ENCODE measurements at regions not wholly inside any gene's neighbourhood (a gene's known extent, or its start where the extent isn't known, plus 50 kb on each side); places are given as distances from the start of the nearest gene placed in this dataset.
A peak's percentile ranks its signal among the peaks of the same experiment; 100 is the strongest.

DNA sequence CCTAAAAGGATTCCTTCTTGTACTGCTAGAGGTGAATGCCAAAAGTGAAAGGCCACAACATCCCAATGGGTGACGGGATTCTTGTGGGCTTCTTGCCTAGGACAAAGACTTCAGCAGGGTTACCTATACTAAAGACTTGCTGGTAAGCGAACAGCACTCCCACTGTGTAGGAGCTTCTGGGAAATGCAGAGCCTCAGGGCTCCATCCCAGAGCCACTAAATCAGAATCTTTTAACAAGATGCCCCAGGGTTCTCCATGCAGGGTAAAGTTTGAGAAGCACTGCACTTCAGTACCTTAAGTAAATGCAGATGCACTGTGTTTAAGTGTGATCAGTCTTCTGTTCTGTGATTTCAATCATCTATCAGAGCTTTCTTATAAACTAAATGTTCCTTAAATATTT, 266.9 kb upstream of the KLF14 start:
- no peak for DNase-seq

DNA sequence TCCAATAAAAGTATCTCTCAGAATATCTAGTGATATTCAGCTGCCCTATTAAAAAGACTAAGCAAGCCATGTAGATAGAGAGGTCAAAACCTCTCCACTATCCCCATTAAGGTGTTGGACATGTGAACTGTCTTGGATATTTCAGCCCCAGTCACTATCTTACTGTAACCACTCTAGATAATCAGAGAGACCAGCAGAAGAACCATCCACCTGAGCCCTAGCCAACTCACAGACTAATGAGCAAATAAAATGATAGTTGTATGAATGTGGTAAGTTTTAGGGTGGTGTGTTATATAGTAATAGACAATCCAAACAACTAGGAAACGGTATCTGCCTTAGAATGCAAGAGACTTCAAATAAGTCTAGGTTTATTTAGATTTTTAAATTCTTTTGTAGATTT, 268.6 kb upstream of the KLF14 start:
- DNase-seq, result no peak

DNA sequence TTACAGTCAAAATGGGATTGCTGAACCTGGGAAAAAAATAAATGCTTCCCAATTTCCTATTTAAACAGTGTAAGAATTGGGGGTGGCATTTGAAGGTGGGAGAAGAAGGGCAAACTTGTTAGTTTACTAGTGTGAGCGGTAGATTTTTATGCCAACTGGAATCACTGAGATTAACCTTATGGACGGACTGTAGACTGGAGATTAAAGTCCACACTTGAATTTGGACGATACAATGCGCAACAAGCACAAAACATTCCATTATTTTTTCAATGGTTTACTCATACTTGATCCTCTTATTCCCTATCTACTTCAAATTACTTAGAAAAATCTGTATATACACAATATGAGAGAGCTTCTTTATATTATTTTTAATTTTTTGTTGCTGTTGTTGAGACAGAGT, 269.6 kb upstream of the KLF14 start:
- DNase-seq, result no peak

- DNase-seq, result no peak
Measured at GRCh38 chr7:131004371-131004770, 270.4 kb upstream of the KLF14 start.

GRCh38 chr7:131007439-131008330, 273.7 kb upstream of the KLF14 start:
- peak; percentile 38 for DNase-seq

DNA sequence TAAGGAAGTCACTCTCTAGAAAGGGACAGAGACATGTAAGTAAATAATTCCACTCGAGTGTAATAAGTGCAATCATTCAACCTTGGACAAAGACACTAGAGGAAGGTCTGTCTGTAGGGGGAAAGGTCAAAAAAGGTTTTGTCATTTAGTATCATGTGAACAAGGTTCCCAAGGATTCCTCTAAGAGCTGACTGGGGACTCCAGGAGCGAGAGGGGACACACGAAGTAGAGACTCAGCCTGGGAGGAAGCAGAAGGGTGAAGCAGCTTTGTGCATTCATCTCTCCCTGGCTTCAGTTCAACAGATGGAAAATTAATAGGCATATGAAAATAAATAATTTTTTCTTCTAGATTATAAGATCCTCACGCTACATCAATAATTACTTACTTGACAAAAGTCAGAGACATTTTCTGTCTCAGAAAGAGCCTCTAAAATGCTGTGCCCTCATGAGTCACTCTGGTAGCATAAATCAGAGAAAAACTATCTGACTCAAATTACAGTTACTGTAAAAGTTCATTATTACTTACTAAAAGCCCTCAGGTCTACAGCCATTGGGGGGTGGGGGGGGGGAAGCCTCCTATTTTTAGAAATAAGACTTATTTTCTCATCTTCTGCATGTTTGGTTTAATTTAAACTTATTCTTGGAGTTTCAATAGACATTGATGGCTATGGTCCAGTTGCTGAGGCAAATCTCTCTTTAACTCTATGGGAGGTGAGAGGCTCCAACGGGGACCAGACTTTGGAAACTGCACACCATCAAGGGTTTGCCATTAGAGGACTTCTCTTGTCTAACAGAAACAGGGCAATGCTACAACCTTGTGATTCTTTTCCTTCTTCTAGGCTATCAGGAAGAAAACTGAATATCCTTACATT, 275.1 kb upstream of the KLF14 start:
- DNase-seq, result no peak

- no peak for DNase-seq
Measured at GRCh38 chr7:131010029-131010716, 276.2 kb upstream of the KLF14 start.

DNA sequence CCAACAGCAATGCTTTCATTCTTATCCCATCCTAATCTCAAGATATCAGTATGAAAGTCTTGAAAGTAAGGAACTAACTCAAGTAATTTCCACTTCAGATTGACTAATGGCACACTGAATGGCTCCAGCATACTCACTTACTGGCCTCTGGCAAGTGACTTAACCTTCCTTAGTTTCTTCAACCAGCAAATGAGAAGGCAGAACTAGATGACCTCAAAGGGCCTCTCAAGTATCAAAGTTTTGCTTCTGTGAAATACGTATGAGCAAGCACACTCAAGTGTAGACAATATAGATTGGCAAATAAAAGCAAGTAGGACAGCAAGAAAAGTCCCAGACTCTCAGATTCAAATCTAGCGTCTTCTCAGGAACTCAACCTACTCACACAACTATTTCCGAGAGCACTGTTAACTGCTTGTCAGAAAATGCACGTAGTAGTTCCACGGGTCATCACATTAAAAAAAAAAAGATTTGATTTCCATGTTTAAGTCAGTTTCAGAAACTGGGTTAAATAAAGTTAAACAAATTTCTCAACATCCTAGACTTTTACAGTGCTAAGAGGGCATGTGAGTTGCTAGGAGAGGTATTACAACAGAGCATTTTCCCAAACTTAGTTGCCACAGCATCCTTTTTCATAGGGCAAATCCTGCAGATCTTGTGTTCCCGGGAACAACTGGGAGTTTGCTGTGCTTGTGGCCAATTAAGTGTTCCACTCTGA, 276.9 kb upstream of the KLF14 start:
- DNase-seq, result peak; percentile 31

DNA sequence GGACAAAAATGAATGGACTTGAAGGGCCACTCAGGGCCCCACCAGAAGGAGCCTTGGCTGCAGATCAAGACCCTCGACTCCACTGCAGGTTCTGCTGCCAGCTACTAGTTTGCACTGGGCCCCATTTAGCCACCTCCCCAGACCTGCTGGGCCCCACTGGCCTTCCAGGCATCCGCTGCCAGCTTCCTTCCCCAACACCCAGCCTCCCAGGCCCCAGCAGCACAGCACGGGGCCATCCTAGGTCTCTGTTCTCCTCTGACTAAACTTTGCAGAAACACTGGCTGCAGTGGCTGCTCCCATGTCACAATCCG, 277.4 kb upstream of the KLF14 start:
- no peak for DNase-seq

GRCh38 chr7:131011976-131012375, 278.0 kb upstream of the KLF14 start:
- DNase-seq, result peak; percentile 55

- DNase-seq, result peak; percentile 33
Measured at GRCh38 chr7:131012477-131013031, 278.5 kb upstream of the KLF14 start.

DNA sequence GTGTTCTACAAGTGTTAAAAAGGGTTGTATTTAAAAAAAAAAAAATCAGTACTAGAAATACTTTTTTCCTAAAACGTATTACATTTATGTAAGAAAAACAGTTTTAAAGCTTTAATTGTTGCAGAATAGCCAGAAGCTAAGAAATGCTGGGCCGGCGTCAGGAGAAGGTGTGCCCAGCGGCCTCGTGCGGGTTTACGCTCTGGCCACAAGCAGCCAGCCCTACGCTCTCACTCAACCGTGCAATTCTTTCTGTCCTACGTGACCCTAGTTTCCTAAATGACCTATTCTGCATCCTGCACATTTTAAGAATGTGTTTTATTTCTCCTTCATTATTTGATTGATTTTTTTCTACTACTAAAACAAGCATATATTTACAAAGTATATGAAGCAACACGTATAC, 279.7 kb upstream of the KLF14 start:
- DNase-seq, result no peak

- DNase-seq, result no peak
Measured at GRCh38 chr7:131014906-131015656, 281.1 kb upstream of the KLF14 start.

DNA sequence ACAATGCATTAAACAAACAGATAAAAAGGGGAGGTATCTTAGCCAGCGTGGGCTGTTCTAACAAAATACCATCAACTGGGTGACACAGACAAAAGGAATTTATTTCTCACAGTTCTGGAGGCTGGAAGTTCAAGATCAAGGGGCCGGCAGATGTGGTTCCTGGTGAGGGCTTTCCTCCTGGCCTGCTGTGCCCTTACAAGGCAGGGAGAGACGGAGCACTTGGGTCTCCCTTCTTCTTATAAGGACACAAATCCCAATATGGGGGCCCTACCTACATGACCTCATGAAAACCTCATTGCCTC, 281.6 kb upstream of the KLF14 start:
- DNase-seq, result peak; percentile 66

GRCh38 chr7:131016230-131016629, 282.2 kb upstream of the KLF14 start:
- no peak for DNase-seq

DNA sequence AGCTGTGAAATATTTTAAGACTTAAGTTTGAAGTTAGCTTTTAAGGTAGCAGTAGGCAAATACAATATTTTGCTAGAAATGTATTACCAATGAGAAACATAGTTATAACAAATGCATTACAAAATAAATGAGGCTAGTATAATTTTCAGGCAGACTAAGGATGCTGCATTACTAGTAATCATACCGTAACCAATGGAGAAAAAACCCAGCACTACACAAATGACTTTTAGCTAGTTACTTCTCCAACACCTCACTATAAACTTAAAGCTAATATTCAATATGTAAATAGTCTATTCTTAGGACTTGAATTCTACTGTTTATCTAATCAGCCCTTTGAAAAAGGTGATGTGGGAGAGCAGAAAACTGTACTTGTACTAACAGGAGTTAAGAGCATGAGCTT, 285.3 kb upstream of the KLF14 start:
- no peak for DNase-seq

GRCh38 chr7:131020759-131021261, 286.8 kb upstream of the KLF14 start:
- no peak for DNase-seq

DNA sequence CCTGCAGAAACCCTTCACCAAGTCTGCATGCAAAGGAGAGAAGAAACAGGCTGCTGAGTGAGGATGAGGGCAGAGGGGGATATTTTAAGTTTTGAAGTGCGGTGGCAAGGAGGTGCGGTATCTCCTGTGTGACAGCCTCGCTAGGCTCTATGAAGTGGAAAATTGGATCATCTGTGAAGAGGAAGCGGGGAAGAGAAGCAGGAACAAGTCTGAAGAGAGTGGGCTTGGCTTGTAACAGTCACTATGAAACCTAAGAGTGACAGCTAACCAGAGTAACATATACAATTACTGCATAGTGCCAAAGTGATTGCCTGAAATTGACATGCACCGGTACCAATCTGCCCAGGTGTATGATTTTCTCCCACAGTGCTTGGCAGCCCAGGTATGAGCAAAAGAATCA, 287.5 kb upstream of the KLF14 start:
- no peak for DNase-seq

DNA sequence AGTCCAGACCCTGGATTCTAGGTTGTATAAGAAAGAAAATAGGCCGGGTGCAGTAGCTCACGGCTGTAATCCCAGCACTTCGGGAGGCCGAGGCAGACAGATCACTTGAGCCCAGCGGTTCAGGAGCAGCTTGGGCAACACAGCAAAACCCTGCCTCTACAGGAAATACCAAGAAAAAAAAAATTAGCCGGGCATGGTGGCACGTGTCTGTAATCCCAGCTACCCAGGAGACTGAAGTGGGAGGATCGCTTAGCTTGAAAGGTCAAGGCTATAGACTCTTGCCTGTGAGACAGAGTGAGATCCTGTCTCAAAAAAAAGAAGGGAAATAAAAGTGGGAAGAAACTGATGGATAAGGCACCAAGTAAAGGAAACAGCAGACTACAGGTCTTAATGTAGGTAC, 287.9 kb upstream of the KLF14 start:
- DNase-seq, result no peak

- no peak for DNase-seq
Measured at GRCh38 chr7:131026297-131027000, 292.4 kb upstream of the KLF14 start.

GRCh38 chr7:131027287-131027773, 293.3 kb upstream of the KLF14 start:
- DNase-seq, result peak; percentile 64
